Thyroid gland (tissue), 4 donors: ENCODE measurements at regions not wholly inside any gene's neighbourhood (a gene's known extent, or its start where the extent isn't known, plus 50 kb on each side); places are given as distances from the start of the nearest gene placed in this dataset.

Experiments used
- CTCF ChIP-seq, 6 experiments: fragments of 200-600 bp in 3 of 6; fragments of 450-650 bp in 3 of 6; sonication (generic) in 3 of 6; IDR thresholded peaks; one replicate each; pipeline ENCODE4 v1.5.1; 2016 to 2019; ENCODE audit warnings: antibody characterized with exemption in 6 of 6, mild to moderate bottlenecking in 2 of 6, inconsistent platforms in 1 of 6, moderate library complexity in 1 of 6
- POLR2A ChIP-seq, 2 donors: fragments of 450-650 bp; IDR thresholded peaks; one replicate each; pipeline ENCODE4 v1.6.1; 2017; ENCODE audit warnings: antibody characterized with exemption in 2 of 2, mild to moderate bottlenecking in 2 of 2, moderate library complexity in 1 of 2

GRCh38 chr1:185632659-185633423 lies 101.3 kb upstream of the HMCN1 start:
- no peak for TF ChIP-seq POLR2A (IDR thresholded peaks at IDR 0.05)
- no peak for TF ChIP-seq CTCF (IDR thresholded peaks at IDR 0.05)
